H9 (cell line): ENCODE measurements at regions not wholly inside any gene's neighbourhood (a gene's known extent, or its start where the extent isn't known, plus 50 kb on each side); places are given as distances from the start of the nearest gene placed in this dataset.
A peak's percentile ranks its signal among the peaks of the same experiment; 100 is the strongest.

ENCODE experiments used
- DNase-seq: peaks from one replicate; pipeline ENCODE4 v3.0.0-alpha.2; 2017
- H2AFZ ChIP-seq: one replicate; pipeline ENCODE4 v1.6.1; 2013; ENCODE audit warnings: mild to moderate bottlenecking, low read length, control low read depth, moderate library complexity
- H2AK5ac ChIP-seq: 2 replicates; pipeline ENCODE4 v1.6.1; 2013; ENCODE audit warnings: low read length, control low read depth, mixed read lengths; ENCODE audit not compliant: insufficient read length
- H2BK120ac ChIP-seq: one replicate; pipeline ENCODE4 v1.6.1; 2013; ENCODE audit warnings: low read depth, mild to moderate bottlenecking, low read length, control low read depth, inconsistent platforms; ENCODE audit not compliant: poor library complexity, severe bottlenecking
- H2BK12ac ChIP-seq: 2 replicates; pipeline ENCODE4 v1.6.1; 2013; ENCODE audit warnings: low read length, control low read depth, mixed read lengths, low read depth; ENCODE audit not compliant: insufficient read length
- H2BK15ac ChIP-seq: 2 replicates; pipeline ENCODE4 v1.6.1; 2013; ENCODE audit warnings: low read depth, low read length, control low read depth
- H2BK20ac ChIP-seq: one replicate; pipeline ENCODE4 v1.6.1; 2013; ENCODE audit warnings: low read depth, mild to moderate bottlenecking, low read length, control low read depth, inconsistent platforms; ENCODE audit not compliant: poor library complexity, severe bottlenecking
- H2BK5ac ChIP-seq: 2 replicates; pipeline ENCODE4 v1.6.1; 2013; ENCODE audit warnings: low read length, control low read depth, mixed read lengths; ENCODE audit not compliant: insufficient read length
- H3K14ac ChIP-seq: 2 replicates; pipeline ENCODE4 v1.6.1; 2013; ENCODE audit warnings: low read length, control low read depth; ENCODE audit not compliant: insufficient read depth
- H3K18ac ChIP-seq: 2 replicates; pipeline ENCODE4 v1.6.1; 2013; ENCODE audit warnings: low read depth, mild to moderate bottlenecking, mixed read lengths, low read length, control low read depth; ENCODE audit not compliant: insufficient read length
- H3K23ac ChIP-seq: 2 replicates; pipeline ENCODE4 v1.6.1; 2013; ENCODE audit warnings: low read length, control low read depth, mixed read lengths, low read depth; ENCODE audit not compliant: insufficient read length
- H3K23me2 ChIP-seq: 2 replicates; pipeline ENCODE4 v1.6.1; 2013; ENCODE audit warnings: low read depth, mild to moderate bottlenecking, mixed read lengths, low read length, control low read depth; ENCODE audit not compliant: insufficient read length, poor library complexity, severe bottlenecking
- H3K27ac ChIP-seq: 2 replicates; pipeline ENCODE4 v1.5.1; 2013; ENCODE audit warnings: low read length, control low read depth, mixed read lengths, low read depth; ENCODE audit not compliant: insufficient read length
- H3K27me3 ChIP-seq: 2 replicates; pipeline ENCODE4 v1.6.1; 2013; ENCODE audit warnings: low read length, control low read depth, inconsistent platforms; ENCODE audit not compliant: insufficient read depth
- H3K4ac ChIP-seq: 2 replicates; pipeline ENCODE4 v1.6.1; 2013; ENCODE audit warnings: low read depth, mild to moderate bottlenecking, control low read depth, inconsistent platforms, low read length, moderate library complexity
- H3K4me1 ChIP-seq: 2 replicates; pipeline ENCODE4 v1.6.1; 2013; ENCODE audit warnings: low read length, control low read depth, inconsistent platforms; ENCODE audit not compliant: insufficient read depth
- H3K4me2 ChIP-seq: 2 replicates; pipeline ENCODE4 v1.6.1; 2013; ENCODE audit warnings: low read length, control low read depth, mixed read lengths; ENCODE audit not compliant: insufficient read length, insufficient read depth
- H3K56ac ChIP-seq: 2 replicates; pipeline ENCODE4 v1.6.1; 2013; ENCODE audit warnings: low read depth, mild to moderate bottlenecking, mixed read lengths, low read length, control low read depth; ENCODE audit not compliant: insufficient read length
- H3K79me1 ChIP-seq: 2 replicates; pipeline ENCODE4 v1.6.1; 2013; ENCODE audit warnings: low read depth, mild to moderate bottlenecking, moderate library complexity, low read length, control low read depth, inconsistent platforms; ENCODE audit not compliant: insufficient read depth, poor library complexity, severe bottlenecking
- H3K79me2 ChIP-seq: 2 replicates; pipeline ENCODE4 v1.6.1; 2013; ENCODE audit warnings: low read length, control low read depth, inconsistent platforms; ENCODE audit not compliant: insufficient read depth
- H3K9ac ChIP-seq: 2 replicates; pipeline ENCODE4 v1.6.1; 2013; ENCODE audit warnings: low read length, control low read depth, mixed read lengths; ENCODE audit not compliant: insufficient read length; ENCODE audit errors: extremely low read depth
- H3K9me3 ChIP-seq: one replicate; pipeline ENCODE4 v1.6.1; 2013; ENCODE audit warnings: low read depth, low read length, inconsistent platforms; ENCODE audit not compliant: control insufficient read depth
- H3T11ph ChIP-seq: one replicate; pipeline ENCODE4 v1.6.1; 2013; ENCODE audit warnings: mild to moderate bottlenecking, low read length, control low read depth, inconsistent platforms
- H4K20me1 ChIP-seq: one replicate; pipeline ENCODE4 v1.6.1; 2013; ENCODE audit not compliant: control insufficient read depth, insufficient read length, insufficient read depth
- H4K5ac ChIP-seq: 2 replicates; pipeline ENCODE4 v1.6.1; 2013; ENCODE audit warnings: low read depth, mild to moderate bottlenecking, mixed read lengths, low read length, control low read depth; ENCODE audit not compliant: insufficient read length
- H4K8ac ChIP-seq: replicated peaks from 2 replicates; pipeline ENCODE4 v1.6.1; 2013; ENCODE audit warnings: low read length, control low read depth, mixed read lengths, low read depth; ENCODE audit not compliant: insufficient read length
- H4K91ac ChIP-seq: 2 replicates; pipeline ENCODE4 v1.6.1; 2013; ENCODE audit warnings: low read depth, mild to moderate bottlenecking, moderate library complexity, mixed read lengths, low read length, control low read depth; ENCODE audit not compliant: insufficient read length
- H3K27ac Mint-ChIP-seq, 3 experiments: 2 replicates in 2 of 3; 3 replicates in 1 of 3; pipeline ENCODE4 v1.8.0; 2020 to 2021; ENCODE audit warnings: mixed read lengths in 3 of 3, mild to moderate bottlenecking in 1 of 3, moderate library complexity in 1 of 3
- H3K27me3 Mint-ChIP-seq: 2 replicates; pipeline ENCODE4 v1.8.0; 2021; ENCODE audit warnings: low read depth, mild to moderate bottlenecking, moderate library complexity, mixed read lengths
- H3K36me3 Mint-ChIP-seq, 3 experiments: 2 replicates in 2 of 3; 3 replicates in 1 of 3; pipeline ENCODE4 v1.8.0; 2020 to 2021; ENCODE audit warnings: low read depth in 3 of 3, mixed read lengths in 3 of 3; ENCODE audit not compliant: insufficient read depth in 1 of 3
- H3K4me1 Mint-ChIP-seq, 2 experiments: 2 replicates each; pipeline ENCODE4 v1.8.0; 2020; ENCODE audit warnings: mixed read lengths in 2 of 2
- H3K4me3 Mint-ChIP-seq, 2 experiments: 2 replicates in 1 of 2; 3 replicates in 1 of 2; pipeline ENCODE4 v1.8.0; 2020 to 2021; ENCODE audit warnings: mild to moderate bottlenecking in 2 of 2, mixed read lengths in 2 of 2, moderate library complexity in 1 of 2
- H3K9me3 Mint-ChIP-seq, 2 experiments: 2 replicates in 1 of 2; 3 replicates in 1 of 2; pipeline ENCODE4 v1.8.0; 2020; ENCODE audit warnings: mild to moderate bottlenecking in 2 of 2, mixed read lengths in 2 of 2, moderate library complexity in 1 of 2
- WGBS: extraction: QIAGEN DNeasy Blood & Tissue Kit; methylation state at CpG from one replicate; pipeline ENCODE4 v1.1.7; 2013; ENCODE audit warnings: missing lambda C conversion rate, low lambda C conversion rate, mixed read lengths; ENCODE audit not compliant: insufficient read length; ENCODE audit errors: extremely low coverage; 5-methylcytosine and 5-hydroxymethylcytosine counted together
- TF ChIP-seq, protein P1 (sequence below): fragments of 200-600 bp; sonication (generic); conservative IDR thresholded peaks from 3 replicates; pipeline ENCODE4 v1.8.0; 2021; ENCODE audit warnings: antibody characterized with exemption, mild to moderate bottlenecking

DNA sequence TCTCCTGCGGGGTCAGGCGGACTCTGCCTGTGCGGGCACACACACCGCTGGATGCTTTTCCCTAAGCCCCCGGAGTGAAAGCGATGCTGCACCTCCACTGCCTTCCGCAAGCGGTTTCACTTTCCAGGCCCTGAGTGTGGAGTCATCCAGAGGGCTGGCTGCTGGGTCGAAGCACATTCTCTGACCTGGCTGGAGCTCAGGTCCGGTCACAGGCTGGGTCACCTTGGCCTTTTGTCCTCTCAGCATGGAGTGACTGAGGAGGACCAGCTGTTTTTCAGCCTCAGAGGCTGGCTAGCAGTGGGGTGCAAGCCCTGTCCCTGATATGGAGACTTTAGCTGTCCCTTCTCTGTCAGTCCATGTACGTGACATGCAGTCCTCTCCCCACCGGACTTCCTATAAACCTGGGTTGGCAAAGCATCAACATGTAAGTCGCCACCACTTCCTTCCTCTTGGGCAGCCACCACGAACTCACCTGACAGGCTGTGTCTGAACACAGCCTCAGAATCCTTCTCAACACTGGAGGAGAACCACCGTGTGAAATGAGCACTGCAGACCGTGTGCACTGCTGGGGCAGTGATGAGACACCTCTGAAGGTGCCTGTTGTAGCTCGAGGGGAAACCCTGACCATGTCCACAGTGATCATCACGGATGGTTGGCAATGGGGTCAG is 51.3 kb downstream of the GADD45G start:
- Histone ChIP-seq H3K14ac (no peak overlapping the region; the same call in 1 of the 2 replicates), H3K9me3 (no peaks in the 10 kb centered on the region), H4K20me1 (no peaks in the 10 kb centered on the region), H3K56ac (no peak overlapping the region), H3K79me1 (no peaks in the 10 kb centered on the region), H2BK12ac (no peak overlapping the region), H3K18ac (no peak overlapping the region), H3K9ac (no peak overlapping the region), H2AK5ac (no peak overlapping the region), H3K4me1 (no peaks in the 10 kb centered on the region), H3K4ac (no peak overlapping the region), H3K27me3 (no peaks in the 10 kb centered on the region; the same call in 1 of the 2 replicates), H3K79me2 (no peaks in the 10 kb centered on the region), H2BK5ac (no peak overlapping the region), H2BK20ac (no peak overlapping the region), H4K5ac (no peak overlapping the region), H4K8ac (no peak overlapping the region), H2BK15ac (no peak overlapping the region), H2BK120ac (no peak overlapping the region), H3K4me2 (no peak overlapping the region), H3T11ph (no peak overlapping the region), H2AFZ (no peak overlapping the region), H4K91ac (no peak overlapping the region), H3K23ac (no peak overlapping the region), H3K23me2 (no peaks in the 10 kb centered on the region), H3K27ac (no peak overlapping the region)
- TF ChIP-seq, protein P1, sequence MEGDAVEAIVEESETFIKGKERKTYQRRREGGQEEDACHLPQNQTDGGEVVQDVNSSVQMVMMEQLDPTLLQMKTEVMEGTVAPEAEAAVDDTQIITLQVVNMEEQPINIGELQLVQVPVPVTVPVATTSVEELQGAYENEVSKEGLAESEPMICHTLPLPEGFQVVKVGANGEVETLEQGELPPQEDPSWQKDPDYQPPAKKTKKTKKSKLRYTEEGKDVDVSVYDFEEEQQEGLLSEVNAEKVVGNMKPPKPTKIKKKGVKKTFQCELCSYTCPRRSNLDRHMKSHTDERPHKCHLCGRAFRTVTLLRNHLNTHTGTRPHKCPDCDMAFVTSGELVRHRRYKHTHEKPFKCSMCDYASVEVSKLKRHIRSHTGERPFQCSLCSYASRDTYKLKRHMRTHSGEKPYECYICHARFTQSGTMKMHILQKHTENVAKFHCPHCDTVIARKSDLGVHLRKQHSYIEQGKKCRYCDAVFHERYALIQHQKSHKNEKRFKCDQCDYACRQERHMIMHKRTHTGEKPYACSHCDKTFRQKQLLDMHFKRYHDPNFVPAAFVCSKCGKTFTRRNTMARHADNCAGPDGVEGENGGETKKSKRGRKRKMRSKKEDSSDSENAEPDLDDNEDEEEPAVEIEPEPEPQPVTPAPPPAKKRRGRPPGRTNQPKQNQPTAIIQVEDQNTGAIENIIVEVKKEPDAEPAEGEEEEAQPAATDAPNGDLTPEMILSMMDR = no peak
- no peaks in the 10 kb centered on the region for H3K9me3 Mint-ChIP-seq
- WGBS = no CpG with 5 or more reads among the region's 18 CpGs
- peaks cover 0 to 2% (median 0%) of the 10 kb centered on the region in 3 experiments; a peak in 1 of 7 replicates for H3K36me3 Mint-ChIP-seq
- no peak for DNase-seq
- 0 out of 7 replicates have a peak overlapping the region, but pooled peaks of 1 of the 3 experiments have one; percentile 26 for H3K27ac Mint-ChIP-seq
- H3K4me1 Mint-ChIP-seq = peaks cover 50 to 57% of the 10 kb centered on the region in 2 experiments
- H3K4me3 Mint-ChIP-seq = no peak overlapping the region; a peak in 1 of 5 replicates
- peaks cover 23% of the 10 kb centered on the region for H3K27me3 Mint-ChIP-seq
